ENCODE measurements at regions not wholly inside any gene's neighbourhood (a gene's known extent, or its start where the extent isn't known, plus 50 kb on each side); places are given as distances from the start of the nearest gene placed in this dataset.

DNA sequence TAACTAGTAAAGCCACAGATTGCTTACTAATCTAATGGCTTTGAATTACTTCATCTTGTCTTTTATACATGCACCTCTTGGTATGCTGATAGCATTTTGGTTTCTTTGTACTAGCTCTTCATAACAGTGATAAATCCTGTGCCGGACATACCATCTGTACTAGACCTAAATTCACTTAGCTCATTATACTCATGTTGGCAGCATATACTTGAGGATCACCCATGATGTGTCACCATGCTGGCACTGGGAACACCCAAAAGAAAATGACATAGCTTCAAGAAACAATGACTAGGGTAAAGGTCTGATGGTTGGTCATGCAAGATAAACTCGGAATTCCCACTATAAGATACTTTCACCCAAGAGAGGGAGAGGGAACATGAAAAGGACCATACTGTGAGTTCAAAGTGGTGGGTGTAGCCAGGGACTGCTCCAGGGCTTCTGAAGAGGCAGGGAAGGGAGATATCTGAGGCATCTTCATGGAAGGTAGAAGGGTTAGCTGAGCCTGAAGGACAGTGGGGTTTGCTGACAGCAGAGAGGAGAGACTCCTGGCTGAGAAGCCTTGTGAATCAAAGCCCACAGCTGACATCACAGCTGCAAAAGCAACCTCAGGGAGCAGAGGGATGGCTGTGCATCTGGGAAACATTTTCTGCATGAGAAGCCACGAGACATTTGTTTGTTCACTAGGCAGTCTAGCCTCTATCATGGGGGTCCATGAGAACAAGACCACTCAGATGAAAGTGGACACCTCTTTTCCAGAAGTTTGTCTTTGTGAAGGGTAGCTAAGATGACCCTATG lies 314.2 kb downstream of the RAB28 start:
- TF ChIP-seq, protein P1, sequence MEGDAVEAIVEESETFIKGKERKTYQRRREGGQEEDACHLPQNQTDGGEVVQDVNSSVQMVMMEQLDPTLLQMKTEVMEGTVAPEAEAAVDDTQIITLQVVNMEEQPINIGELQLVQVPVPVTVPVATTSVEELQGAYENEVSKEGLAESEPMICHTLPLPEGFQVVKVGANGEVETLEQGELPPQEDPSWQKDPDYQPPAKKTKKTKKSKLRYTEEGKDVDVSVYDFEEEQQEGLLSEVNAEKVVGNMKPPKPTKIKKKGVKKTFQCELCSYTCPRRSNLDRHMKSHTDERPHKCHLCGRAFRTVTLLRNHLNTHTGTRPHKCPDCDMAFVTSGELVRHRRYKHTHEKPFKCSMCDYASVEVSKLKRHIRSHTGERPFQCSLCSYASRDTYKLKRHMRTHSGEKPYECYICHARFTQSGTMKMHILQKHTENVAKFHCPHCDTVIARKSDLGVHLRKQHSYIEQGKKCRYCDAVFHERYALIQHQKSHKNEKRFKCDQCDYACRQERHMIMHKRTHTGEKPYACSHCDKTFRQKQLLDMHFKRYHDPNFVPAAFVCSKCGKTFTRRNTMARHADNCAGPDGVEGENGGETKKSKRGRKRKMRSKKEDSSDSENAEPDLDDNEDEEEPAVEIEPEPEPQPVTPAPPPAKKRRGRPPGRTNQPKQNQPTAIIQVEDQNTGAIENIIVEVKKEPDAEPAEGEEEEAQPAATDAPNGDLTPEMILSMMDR (IDR thresholded peaks at IDR 0.05) = no peak
- no peak for TF ChIP-seq POLR2A (IDR thresholded peaks at IDR 0.05)
